HG02970 (cell line): ENCODE measurements at regions not wholly inside any gene's neighbourhood (a gene's known extent, or its start where the extent isn't known, plus 50 kb on each side); places are given as distances from the start of the nearest gene placed in this dataset.
"Not testable (repeated sequence)": the region's sequence is repeated elsewhere in the genome, so short reads cannot be mapped to it uniquely, and the experiment has no call there.

Experiments used
- ATAC-seq: cut with Tn5 transposase; IDR thresholded peaks from one replicate; pipeline ENCODE4 v1.9.1; 2021; ENCODE audit warnings: mild to moderate bottlenecking, moderate library complexity, moderate number of reproducible peaks; ENCODE audit not compliant: unreplicated experiment, low FRiP score

DNA sequence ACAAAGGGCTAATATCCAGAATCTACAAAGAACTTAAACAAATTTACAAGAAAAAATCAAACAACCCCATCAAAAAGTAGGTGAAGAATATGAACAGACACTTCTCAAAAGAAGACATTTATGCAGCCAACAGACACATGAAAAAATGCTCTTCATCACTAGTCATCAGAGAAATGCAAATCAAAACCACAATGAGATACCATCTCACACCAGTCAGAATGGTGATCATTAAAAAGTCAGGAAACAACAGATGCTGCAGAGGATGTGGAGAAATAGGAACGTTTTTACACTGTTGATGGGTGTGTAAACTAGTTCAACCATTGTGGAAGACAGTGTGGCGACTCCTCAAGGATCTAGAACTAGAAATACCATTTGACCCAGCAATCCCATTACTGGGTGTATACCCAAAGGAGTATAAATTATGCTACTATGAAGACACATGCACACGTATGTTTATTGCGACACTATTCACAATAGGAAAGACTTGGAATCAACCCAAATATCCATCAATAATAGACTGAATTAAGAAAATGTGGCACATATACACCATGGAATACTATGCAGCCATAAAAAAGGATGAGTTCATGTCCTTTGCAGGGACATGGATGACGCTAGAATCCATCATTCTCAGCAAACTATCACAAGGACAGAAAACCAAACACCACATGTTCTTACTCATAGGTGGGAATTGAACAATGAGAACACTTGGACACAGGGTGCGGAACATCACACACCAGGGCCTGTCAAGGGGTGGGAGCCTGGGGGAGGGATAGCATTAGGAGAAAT, 241.5 kb downstream of the KCNRG start:
- ATAC-seq: not testable (repeated sequence)

DNA sequence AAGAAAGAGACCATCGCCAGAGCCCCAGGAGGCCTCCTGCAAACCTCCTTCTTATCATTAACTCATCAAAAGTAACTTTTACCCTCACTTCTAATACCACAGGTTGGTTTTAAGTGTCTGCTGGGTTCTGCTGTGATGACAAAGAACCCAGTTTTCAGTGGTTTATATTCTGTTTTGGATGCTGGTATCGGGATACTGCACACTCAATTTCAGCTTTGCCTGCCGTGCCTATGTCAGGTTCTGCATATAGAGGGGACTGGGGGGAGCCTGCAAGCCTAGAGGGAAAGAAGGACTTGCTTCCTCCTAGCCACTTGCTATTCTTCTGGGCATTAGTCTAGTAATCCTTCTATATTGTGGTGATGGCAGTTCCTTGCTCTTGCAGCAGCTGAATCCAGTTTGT, 242.4 kb downstream of the KCNRG start:
- no peak for ATAC-seq

DNA sequence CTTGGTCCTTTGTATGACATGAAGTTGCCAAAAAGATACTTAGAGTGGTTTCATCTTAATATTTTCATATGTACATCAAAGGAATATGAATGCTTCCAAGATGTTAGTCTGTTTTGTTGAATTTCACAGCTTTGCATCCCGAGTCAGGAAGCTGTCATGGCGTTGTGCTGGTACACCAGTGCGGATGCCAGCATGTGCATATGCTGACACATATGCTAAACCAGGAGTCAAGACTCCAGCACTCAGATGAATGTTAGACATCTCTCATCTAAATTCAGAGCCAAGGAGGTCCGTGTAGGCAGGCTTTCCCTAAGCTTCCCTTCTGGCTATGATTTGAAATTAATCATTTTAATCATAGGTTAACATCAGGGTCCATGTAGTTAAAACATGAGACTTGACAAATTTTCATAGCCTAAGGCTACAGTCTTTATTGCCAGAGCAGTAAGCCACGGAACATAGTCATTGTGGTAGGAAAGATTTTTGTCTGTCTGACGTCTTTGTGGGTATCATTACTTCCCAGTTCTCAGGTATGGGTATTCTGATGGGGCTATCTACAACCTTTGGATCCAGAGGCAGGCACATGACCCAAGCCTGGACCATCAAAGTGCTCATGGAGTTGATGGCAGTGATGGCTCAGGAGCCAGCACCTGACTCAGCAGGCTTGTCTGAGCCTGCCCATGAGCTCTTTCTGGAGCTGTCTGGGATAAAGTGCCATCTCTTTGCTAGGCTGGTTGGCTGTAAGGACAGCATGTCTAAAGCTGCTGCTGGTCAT, 246.1 kb downstream of the KCNRG start:
- no peak for ATAC-seq

DNA sequence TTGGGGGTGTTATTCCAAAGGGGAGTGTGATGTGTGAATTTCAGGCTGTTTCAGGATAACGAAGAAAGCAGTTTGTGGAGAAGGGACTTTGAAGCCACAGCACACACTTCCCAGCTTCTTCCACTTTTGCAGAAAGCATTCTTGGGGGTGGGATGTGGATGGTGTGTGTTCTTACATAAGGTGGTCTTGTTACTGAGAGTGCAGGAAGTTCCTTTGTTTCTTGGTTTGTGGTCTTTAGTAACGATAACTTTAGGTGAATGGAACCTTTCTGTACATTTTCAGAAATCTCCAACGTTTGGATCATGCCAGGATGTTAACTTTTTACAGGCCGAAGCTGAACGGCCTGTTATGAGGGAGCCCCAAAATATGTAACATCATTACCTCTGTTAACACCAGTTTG, 251.8 kb downstream of the KCNRG start:
- no peak for ATAC-seq

DNA sequence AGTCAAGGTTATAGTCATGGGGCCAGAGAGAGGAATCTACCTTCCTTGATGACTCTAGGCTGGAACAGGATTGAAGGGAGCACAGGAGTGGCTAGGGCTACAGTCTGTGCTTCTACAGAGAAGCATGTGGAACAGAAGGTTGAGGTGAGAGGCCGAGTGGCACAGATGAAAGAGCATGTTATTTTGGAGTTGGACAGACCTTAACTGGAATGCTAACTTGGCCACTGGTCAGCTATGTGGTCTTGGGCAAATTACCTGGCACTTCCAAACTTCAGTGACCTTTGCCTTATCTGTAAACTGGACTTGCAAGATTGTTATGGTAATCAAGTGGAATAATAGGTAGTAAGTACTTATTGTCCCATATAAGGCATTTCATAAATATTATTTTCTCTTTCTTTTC, 252.7 kb downstream of the KCNRG start:
- ATAC-seq: no peak

DNA sequence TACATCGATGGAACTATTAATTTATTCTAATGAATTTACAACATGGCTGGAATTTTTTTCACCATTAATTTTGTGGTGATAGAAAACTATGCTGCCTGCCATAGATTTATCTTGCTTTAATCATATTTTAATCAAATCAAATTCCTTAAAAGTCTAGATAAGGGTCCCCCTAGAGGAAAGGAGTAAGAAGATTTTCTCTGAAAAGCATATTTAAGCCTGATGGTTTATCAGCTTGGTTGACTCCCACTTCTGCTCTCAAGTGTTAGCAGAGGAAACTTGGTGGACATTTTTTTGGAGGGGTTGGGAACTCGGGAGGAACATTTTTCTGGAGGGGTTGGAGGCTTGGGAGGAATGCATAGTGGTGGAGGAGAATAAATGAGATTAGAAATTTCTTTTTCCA, 253.3 kb downstream of the KCNRG start:
- ATAC-seq: no peak

DNA sequence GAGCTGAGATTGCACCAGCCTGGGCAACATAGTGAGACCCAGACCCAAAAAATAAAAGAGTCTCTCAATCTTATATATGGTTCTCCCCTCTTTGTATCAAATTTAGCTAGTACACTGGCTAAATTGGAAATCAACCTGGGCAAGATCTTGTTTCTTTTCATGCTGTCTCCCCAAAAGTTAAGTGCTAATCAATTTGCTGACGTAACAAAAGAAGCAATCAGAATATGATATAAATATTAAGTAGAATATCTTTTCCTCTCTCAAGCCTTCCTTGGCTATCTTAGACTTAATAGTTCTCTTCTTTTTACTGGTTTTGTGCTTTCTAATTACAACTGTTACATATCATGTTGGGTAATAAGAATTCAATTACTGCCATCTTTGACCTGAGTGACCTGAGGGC, 258.9 kb downstream of the KCNRG start:
- ATAC-seq: no peak

DNA sequence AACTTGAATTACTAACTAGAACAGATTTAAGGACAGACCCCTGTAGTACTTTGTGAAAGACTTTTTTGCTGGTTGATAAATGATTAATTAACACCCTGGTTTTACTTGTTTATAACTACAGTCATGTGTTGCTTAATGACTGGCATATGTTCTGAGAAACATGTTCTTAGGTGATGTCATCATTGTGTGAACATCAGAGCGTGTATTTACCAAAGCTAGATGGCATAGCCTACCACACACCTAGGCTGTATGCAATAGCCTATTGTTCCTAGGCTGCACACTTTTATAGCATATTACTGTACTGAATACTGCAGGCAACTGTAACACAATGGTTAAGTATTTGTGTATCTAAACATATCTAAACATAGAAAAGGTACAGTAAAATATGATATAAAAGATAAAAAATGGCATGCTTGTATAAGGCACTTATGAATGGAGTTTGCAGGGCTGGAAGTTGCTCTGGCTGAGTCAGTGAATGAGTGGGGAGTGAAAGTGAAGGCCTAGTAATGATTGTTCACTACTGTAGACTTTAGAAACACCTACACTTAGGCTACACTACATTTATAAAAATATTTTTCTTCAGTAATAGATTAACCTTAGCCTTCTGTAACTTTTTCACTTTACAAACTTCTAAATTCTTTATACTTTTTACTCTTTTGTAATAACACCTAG, 260.3 kb downstream of the KCNRG start:
- no peak for ATAC-seq

DNA sequence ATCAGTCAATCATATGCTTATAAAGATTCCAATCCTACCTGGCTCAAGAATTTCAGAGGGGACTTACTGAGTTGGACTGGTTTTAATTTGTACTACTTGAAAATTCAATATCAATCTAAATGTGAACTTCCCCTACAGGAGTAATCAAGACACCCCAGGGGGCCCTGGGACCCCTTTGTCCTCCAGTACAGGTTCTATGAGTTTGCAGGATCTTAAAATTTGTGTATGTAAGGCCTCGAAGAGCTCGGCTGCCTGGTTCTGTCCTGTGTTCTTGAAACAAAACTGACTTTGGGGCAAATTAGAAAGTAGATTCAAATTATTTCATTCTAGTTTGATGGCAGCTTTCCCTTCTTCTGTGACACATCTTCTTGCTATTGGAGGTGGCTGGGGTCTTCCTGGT, 261.3 kb downstream of the KCNRG start:
- ATAC-seq: no peak

DNA sequence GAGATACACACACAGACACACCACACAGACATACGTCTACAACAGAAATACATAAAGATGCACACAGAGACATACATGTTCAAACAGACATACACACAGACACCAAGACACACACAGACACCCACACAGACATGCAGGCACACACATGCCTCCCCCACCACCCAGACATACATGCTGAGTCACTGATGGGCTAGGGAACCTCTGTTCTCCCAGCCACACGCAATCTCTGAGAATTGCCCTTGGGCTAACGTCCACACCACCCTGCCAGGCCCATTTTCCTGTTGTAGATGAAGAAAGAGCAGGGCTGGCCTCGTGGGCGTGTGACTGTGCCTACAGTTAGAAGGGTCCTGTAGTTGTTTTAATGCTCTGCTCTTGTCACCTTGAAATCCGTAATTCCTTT, 261.9 kb downstream of the KCNRG start:
- no peak for ATAC-seq

DNA sequence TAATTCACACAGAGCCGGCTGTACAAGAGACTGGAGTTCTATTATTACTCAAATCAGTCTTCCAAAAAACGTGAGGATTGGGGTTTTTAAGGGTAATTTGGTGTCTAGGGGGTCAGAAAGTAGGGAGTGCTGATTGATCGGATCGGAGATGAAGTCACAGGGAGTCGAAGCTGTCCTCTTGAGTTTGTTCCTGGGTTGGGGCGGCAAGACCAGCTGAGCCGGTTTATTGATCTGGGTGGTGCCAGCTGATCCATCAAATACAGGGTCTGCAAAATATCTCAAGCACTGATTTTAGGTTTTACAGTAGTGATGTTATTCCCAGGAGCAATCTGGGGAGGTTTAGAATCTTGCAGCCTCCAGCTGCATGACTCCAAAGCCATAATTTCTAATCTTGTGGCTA, 262.7 kb downstream of the KCNRG start:
- no peak for ATAC-seq

DNA sequence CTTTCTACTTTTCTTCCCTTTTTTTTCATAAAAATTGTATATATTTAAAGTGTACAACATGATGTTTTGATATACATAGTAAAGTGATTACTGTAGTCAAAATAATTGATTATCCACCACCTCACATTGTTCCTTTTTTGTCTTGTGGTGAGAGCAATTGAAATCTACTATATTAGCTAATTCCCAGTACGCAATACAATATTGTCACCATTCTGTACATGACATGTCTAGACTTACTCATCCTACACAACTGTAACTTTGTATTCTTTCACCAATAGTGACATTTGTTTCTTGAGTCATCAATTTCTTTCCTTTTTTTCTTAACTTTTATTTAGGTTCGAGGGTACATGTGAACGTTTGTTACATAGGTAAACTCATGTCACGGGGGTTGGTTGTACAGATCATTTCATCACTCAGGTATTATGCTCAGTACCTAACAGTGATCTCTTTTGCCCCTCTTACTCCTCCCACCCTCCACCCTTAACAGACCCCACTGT, 265.2 kb downstream of the KCNRG start:
- ATAC-seq: no peak

DNA sequence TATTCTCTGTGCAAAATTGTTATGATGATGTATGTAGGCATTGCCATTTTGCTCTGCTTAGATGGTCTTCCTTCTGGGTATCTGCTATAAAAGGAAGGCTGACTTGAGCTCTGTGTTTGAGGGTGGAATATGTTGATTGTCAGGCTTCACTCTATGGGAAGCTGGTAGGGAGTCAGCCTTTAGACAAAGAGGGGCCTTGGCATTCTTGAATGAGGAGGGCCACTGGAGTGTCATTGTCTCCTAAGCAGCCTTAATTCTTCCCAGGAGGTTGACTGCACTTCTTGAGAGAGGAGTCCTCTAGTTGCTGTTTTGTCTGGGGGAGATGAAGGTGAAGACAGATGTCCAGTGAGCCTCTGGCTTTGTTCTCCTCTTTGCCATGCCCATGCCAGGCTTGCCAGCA, 266.8 kb downstream of the KCNRG start:
- ATAC-seq: no peak

DNA sequence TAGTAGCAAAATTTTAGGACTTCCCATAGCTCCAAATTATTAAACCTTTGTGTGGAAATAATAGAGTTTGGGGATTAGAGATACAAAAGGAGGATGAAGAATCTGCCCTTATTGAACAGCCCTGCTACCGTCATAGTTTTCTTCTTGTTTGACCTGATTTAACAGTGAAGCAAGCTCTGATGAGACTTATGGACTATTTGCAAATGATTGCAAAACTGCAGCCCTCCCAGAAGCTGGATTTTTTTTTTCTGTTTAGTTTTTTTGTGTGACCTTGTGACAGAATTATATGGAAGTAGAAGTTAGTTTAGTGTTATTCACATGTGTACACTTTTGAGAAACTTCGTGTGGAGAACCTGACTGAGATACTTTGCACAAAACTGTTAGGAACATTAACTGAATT, 267.8 kb downstream of the KCNRG start:
- ATAC-seq: no peak

DNA sequence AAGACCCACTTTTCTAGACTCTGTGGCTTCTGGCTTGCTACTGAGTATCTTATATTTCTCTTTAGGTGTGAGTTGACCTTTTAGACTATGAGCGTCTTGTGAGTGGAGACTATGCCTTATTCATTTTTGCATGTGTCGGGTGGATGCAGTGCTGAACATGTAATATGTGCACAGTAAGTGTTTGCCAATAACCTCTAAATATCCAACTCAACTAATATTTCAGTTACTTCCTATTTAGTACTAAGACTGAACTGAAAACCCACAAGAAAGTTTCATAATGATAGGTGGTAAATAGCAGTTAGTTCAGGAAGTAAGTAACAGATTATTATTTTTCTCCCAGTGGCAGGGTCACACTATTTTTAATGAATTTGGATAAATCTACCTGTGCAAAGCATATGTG, 269.3 kb downstream of the KCNRG start:
- no peak for ATAC-seq

DNA sequence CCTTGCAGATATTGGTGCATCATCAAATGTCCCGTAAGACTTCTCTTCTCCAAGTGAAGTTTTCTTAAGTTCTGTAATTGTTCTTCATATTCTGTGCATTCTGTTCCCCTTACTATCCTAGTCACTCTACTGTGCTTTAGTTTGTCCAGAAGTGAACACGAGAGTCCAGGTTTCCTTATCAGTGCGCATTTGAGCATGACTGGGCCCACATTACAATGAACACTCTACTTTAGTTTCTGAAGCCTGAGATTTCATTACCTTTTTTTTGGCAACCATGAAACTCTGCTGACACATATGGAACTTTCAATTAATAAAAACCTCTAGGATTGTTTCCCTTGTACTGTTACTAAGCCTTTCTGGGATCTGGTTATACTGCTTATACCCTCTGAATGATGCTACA, 270.0 kb downstream of the KCNRG start:
- no peak for ATAC-seq

DNA sequence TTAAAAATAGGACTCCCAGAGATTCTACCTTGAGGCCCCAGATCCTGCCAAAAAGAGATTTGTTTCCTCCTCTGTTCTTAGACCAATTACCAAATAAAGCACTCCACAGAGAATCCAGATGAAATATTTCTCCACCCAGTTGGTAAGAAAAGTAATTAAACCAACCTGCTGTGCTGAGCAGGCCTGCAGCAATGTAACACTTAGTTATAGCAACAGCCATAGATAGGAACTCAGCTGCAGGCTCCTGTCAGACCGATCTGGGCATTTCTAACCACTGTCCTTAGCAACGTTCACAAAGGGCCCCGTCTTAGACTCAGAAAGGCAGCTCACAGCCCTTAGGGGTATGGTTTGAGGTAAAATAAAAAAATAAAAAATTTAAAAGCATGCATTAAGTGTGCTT, 271.1 kb downstream of the KCNRG start:
- ATAC-seq: no peak

DNA sequence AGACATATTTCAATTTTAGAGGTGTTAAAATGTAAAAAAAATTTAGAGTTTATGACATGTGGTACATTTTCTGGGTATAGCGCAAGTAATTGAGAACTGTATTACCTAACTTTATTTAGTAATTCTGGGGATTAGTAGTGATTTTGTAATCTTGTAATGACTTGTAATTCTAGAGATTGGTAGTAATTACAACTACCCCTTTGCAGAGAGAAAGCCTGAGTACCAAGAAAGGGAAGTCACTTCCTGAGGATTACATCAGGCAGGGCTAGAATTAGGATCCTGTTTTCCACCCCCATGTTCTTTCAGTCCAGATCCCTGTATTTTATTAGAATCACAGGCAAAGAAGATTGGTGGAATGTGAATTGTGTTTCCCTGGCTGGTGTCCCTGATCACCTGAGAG, 274.9 kb downstream of the KCNRG start:
- no peak for ATAC-seq

DNA sequence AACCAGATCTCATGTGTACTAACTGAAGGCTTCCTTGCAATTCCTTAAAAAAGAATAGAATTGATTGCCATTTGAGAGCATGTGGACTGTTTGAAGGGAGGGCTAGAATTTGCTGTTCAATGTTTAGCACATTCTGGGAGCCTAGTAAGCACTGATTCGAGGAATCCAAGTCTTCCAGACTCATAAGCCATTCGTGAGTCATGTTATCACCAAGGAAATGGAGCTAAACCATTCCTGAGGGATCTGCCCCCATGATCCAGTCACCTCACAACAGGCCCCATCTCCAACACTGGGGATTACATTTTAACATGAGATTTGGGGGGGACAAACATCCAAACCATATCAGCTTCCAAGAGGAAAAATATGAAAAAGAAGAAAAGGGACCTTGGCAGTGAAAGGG, 276.4 kb downstream of the KCNRG start:
- ATAC-seq: no peak

DNA sequence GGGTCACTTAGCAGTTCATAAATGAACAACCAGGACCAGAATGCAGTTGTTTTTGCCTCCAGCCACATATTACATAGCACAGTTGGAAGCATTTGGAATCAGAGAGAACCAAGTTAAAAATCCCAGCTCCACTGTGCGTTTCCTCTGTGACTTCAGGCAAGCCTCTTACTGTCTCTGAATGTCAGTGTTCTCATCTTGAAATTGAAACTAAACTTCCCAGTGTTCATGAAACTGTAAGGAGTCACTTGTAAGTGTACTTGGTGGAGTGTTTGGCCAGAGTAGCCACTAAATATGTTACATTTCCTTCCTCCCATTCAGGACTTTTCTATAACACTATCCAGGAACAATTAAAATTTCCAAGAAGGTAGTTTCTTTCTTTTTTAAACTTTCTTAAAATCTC, 276.8 kb downstream of the KCNRG start:
- no peak for ATAC-seq

DNA sequence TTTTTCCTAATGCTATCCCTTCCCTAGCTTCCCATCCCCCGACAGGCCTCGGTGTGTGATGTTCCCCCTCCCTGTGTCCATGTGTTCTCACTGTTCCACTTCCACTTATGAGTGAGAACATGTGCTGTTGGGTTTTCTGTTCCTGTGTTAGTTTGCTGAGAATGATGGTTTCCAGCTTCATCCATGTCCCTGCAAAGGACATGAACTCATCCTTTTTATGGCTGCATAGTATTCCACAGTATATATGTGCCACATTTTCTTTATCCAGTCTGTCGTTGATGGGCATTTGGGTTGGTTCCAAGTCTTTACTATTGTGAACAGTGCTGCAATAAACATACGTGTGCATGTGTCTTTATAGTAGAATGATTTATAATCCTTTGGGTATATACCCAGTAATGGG, 279.2 kb downstream of the KCNRG start:
- not testable (repeated sequence) for ATAC-seq
